Ishikawa (cell line): ENCODE measurements at regions not wholly inside any gene's neighbourhood (a gene's known extent, or its start where the extent isn't known, plus 50 kb on each side); places are given as distances from the start of the nearest gene placed in this dataset.

ENCODE experiments used
- CREB1 ChIP-seq: IDR thresholded peaks from 2 replicates; pipeline ENCODE4 v1.6.1; 2012; ENCODE audit warnings: low read depth
- EGR1 ChIP-seq: IDR thresholded peaks from 2 replicates; pipeline ENCODE4 v1.6.1; 2012
- EP300 ChIP-seq: IDR thresholded peaks from 2 replicates; pipeline ENCODE4 v1.6.1; 2012; ENCODE audit warnings: borderline replicate concordance
- RAD21 ChIP-seq: IDR thresholded peaks from 2 replicates; pipeline ENCODE4 v1.6.1; 2012; ENCODE audit warnings: low read depth
- TAF1 ChIP-seq: IDR thresholded peaks from 2 replicates; pipeline ENCODE4 v1.6.1; 2012; ENCODE audit warnings: low read depth, mild to moderate bottlenecking
- TCF12 ChIP-seq: IDR thresholded peaks from 2 replicates; pipeline ENCODE4 v1.6.1; 2012; ENCODE audit warnings: low read depth
- TEAD4 ChIP-seq: IDR thresholded peaks from 2 replicates; pipeline ENCODE4 v1.6.1; 2012
- YY1 ChIP-seq: IDR thresholded peaks from 2 replicates; pipeline ENCODE4 v1.6.1; 2012; ENCODE audit warnings: low read depth
- TF ChIP-seq, protein P1 (sequence below): IDR thresholded peaks from 2 replicates; pipeline ENCODE4 v1.6.1; 2012
- TF ChIP-seq, protein P2 (sequence below): IDR thresholded peaks from 2 replicates; pipeline ENCODE4 v1.6.1; 2012; ENCODE audit warnings: low read depth, mild to moderate bottlenecking

DNA sequence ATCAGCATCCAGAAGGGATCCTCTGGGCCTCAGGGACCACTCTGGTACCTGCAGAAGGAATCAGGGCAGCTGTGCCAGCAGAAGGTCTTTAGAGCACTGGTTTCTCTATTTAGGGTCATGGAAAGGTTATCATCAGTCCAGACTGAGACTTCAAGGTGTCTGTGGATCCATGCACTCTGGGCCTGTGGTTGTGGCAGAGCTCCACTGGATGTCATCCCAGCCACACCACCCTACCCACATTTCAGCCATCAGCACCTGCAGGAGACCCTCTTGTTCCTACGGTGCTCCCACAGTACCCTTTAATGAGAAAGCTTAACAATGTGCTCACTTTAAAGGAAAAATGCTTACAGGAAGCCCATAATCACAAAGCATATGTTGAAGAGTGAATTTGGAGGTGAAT, 603.4 kb upstream of the CCDC54 start:
- TF ChIP-seq TEAD4 (no peak), CREB1 (no peak), TCF12 (no peak), EGR1 (no peak), RAD21 (no peak), YY1 (no peak), EP300 (no peak), TAF1 (no peak)
- TF ChIP-seq, protein P1, sequence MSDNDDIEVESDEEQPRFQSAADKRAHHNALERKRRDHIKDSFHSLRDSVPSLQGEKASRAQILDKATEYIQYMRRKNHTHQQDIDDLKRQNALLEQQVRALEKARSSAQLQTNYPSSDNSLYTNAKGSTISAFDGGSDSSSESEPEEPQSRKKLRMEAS = no peak
- TF ChIP-seq, protein P2, sequence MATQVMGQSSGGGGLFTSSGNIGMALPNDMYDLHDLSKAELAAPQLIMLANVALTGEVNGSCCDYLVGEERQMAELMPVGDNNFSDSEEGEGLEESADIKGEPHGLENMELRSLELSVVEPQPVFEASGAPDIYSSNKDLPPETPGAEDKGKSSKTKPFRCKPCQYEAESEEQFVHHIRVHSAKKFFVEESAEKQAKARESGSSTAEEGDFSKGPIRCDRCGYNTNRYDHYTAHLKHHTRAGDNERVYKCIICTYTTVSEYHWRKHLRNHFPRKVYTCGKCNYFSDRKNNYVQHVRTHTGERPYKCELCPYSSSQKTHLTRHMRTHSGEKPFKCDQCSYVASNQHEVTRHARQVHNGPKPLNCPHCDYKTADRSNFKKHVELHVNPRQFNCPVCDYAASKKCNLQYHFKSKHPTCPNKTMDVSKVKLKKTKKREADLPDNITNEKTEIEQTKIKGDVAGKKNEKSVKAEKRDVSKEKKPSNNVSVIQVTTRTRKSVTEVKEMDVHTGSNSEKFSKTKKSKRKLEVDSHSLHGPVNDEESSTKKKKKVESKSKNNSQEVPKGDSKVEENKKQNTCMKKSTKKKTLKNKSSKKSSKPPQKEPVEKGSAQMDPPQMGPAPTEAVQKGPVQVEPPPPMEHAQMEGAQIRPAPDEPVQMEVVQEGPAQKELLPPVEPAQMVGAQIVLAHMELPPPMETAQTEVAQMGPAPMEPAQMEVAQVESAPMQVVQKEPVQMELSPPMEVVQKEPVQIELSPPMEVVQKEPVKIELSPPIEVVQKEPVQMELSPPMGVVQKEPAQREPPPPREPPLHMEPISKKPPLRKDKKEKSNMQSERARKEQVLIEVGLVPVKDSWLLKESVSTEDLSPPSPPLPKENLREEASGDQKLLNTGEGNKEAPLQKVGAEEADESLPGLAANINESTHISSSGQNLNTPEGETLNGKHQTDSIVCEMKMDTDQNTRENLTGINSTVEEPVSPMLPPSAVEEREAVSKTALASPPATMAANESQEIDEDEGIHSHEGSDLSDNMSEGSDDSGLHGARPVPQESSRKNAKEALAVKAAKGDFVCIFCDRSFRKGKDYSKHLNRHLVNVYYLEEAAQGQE = no peak
